Prostate gland (tissue), 2 donors: ENCODE measurements at regions not wholly inside any gene's neighbourhood (a gene's known extent, or its start where the extent isn't known, plus 50 kb on each side); places are given as distances from the start of the nearest gene placed in this dataset.

Source experiments
- DNase-seq: peaks from one replicate; pipeline ENCODE4 v3.0.0-alpha.2; 2019; ENCODE audit warnings: low spot score
- H3K27ac ChIP-seq, 2 donors: fragments of 200-600 bp; sonication (generic); 2 replicates each; pipeline ENCODE4 v1.5.1; 2017 to 2019
- H3K27me3 ChIP-seq: fragments of 200-600 bp; sonication (generic); replicated peaks from 2 replicates; pipeline ENCODE4 v1.5.1; 2019; ENCODE audit not compliant: insufficient read depth
- H3K36me3 ChIP-seq, 2 donors: fragments of 200-600 bp; sonication (generic); 1 replicate in 1 of 2; 2 replicates in 1 of 2; pipeline versions ENCODE4 v1.5.1 to v1.8.1; 2017 to 2019
- H3K4me1 ChIP-seq: fragments of 200-600 bp; sonication (generic); replicated peaks from 2 replicates; pipeline ENCODE4 v1.5.1; 2019
- H3K4me3 ChIP-seq, 2 donors: fragments of 200-600 bp; sonication (generic); 2 replicates each; pipeline ENCODE4 v1.5.1; 2017 to 2019
- H3K9me3 ChIP-seq: fragments of 200-600 bp; sonication (generic); 2 replicates; pipeline ENCODE4 v1.5.1; 2017
- CTCF ChIP-seq, 4 experiments: fragments of 200-600 bp in 2 of 4; fragments of 450-650 bp in 2 of 4; sonication (generic) in 2 of 4; IDR thresholded peaks; 1 replicate in 3 of 4; 2 replicates in 1 of 4; pipeline ENCODE4 v1.5.1; 2016 to 2019; ENCODE audit warnings: antibody characterized with exemption in 4 of 4, mild to moderate bottlenecking in 2 of 4, moderate library complexity in 2 of 4
- POLR2A ChIP-seq: fragments of 450-650 bp; IDR thresholded peaks from one replicate; pipeline ENCODE4 v1.6.1; 2016; ENCODE audit warnings: antibody characterized with exemption, mild to moderate bottlenecking
- POLR2AphosphoS5 ChIP-seq: sonication (generic); formaldehyde crosslinking; IDR thresholded peaks from one replicate; pipeline ENCODE4 v1.6.1; 2017; ENCODE audit warnings: antibody characterized with exemption
- WGBS: methylation state at CpG from one replicate; pipeline ENCODE4 v1.1.5; 2018; 5-methylcytosine and 5-hydroxymethylcytosine counted together
- intact Hi-C: fragments of 100-400 bp; cut with DNase I; formaldehyde crosslinking; loops from one replicate; pipeline ENCODE4 v1.14.2; 2022

DNA sequence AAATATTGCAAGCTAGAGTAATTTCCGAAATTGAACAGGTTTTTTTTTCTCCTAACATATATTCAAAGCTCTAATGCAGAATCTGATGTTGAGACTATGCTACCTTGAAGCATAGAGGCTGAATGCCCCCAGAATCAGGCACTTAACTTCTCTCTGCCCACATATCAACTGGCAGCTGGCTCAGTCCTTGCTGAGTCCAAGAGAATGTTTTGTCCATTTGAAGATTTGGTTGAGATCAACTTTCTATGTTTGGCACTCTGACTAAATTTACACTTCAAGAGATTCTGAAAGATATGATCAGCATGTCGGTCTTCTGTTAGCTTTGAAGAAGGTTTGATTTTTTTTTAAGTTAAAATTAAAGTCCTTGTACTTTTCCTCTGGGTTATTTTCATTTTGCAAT lies 1298.1 kb downstream of the EPHA7 start:
- no peaks in the 10 kb centered on the region for H3K36me3 ChIP-seq
- H3K4me1 ChIP-seq: no peaks in the 10 kb centered on the region
- H3K27me3 ChIP-seq: no peaks in the 10 kb centered on the region
- 69% methylated on average over 2 of the region's 2 CpGs for WGBS
- H3K4me3 ChIP-seq: no peak overlapping the region
- no peak for TF ChIP-seq CTCF (IDR thresholded peaks at IDR 0.05)
- TF ChIP-seq POLR2A: no peak
- no peak for TF ChIP-seq POLR2AphosphoS5
- no peaks in the 10 kb centered on the region for H3K9me3 ChIP-seq
- no peak overlapping the region for H3K27ac ChIP-seq
- intact Hi-C loops: loop anchor here (5.0 kb wide), 1 partner anchor 1296 kb away; the partner anchor contains the start of gene EPHA7
- DNase-seq: no peak

GRCh38 chr6:92117800-92118199 lies 1301.6 kb downstream of the EPHA7 start:
- intact Hi-C loops: no loop called here
- Histone ChIP-seq H3K4me1 (no peaks in the 10 kb centered on the region), H3K36me3 (no peaks in the 10 kb centered on the region), H3K27ac (no peak overlapping the region), H3K4me3 (no peak overlapping the region), H3K9me3 (no peaks in the 10 kb centered on the region), H3K27me3 (no peaks in the 10 kb centered on the region)
- TF ChIP-seq CTCF (IDR thresholded peaks at IDR 0.05): no peak
- no peak for DNase-seq
- 88% methylated on average over 1 of the region's 1 CpG for WGBS

DNA sequence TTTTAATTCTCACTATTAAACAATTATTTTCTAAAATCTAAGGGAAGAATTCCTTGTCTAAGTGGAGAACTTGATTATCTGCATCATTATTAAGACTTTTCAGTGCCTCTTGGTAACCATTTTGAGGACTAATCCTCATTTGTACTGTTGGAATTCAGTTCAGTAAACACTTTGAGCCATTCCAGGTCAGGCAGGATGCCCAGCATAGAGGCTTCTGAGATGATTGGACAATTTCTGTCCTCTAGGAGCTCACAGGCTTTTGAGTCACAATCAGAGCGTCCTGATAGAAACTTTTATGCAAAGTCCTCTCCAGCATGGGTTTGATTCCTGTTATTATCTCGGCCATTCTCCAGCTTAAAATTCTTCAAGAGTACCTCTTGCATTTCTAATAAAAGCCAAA lies 1304.6 kb downstream of the EPHA7 start:
- no peaks in the 10 kb centered on the region for H3K4me1 ChIP-seq
- DNase-seq: no peak
- 86% methylated on average over 2 of the region's 2 CpGs for WGBS
- no peaks in the 10 kb centered on the region for H3K36me3 ChIP-seq
- H3K9me3 ChIP-seq: no peaks in the 10 kb centered on the region
- no peak overlapping the region for H3K4me3 ChIP-seq
- no peaks in the 10 kb centered on the region for H3K27me3 ChIP-seq
- intact Hi-C loops: no loop called here
- TF ChIP-seq POLR2A (no peak), CTCF (IDR thresholded peaks at IDR 0.05) (no peak), POLR2AphosphoS5 (no peak)
- no peak overlapping the region for H3K27ac ChIP-seq

GRCh38 chr6:92114091-92114675 lies 1305.2 kb downstream of the EPHA7 start:
- intact Hi-C loops: no loop called here
- Histone ChIP-seq H3K36me3 (no peaks in the 10 kb centered on the region), H3K4me3 (no peak overlapping the region), H3K27me3 (no peaks in the 10 kb centered on the region), H3K9me3 (no peaks in the 10 kb centered on the region), H3K27ac (no peak overlapping the region), H3K4me1 (no peaks in the 10 kb centered on the region)
- no peak for DNase-seq
- no peak for TF ChIP-seq POLR2A
- TF ChIP-seq CTCF (IDR thresholded peaks at IDR 0.05): no peak
- no peak for TF ChIP-seq POLR2AphosphoS5
- WGBS: 46% methylated on average over 1 of the region's 1 CpG

- Histone ChIP-seq H3K27ac (no peak overlapping the region), H3K9me3 (no peaks in the 10 kb centered on the region), H3K4me3 (no peak overlapping the region), H3K27me3 (no peaks in the 10 kb centered on the region), H3K4me1 (no peaks in the 10 kb centered on the region), H3K36me3 (no peaks in the 10 kb centered on the region)
- DNase-seq: no peak
- intact Hi-C loops: no loop called here
- TF ChIP-seq POLR2A: no peak
- TF ChIP-seq POLR2AphosphoS5: no peak
- no peak for TF ChIP-seq CTCF (IDR thresholded peaks at IDR 0.05)
- WGBS: 81% methylated on average over 2 of the region's 2 CpGs
Measured at GRCh38 chr6:92111386-92111785, 1308.0 kb downstream of the EPHA7 start.
